B cell (primary cell): ENCODE measurements at regions not wholly inside any gene's neighbourhood (a gene's known extent, or its start where the extent isn't known, plus 50 kb on each side); places are given as distances from the start of the nearest gene placed in this dataset.

Experiments
- ATAC-seq: fragments of 200-7000 bp; cut with Tn5 transposase; one replicate; pipeline ENCODE4 v1.10.0; 2021; ENCODE audit warnings: low read depth, mild to moderate bottlenecking, moderate number of reproducible peaks, moderate library complexity
- CTCF ChIA-PET: fragments of 350-600 bp; sonication (Branson Sonifier 250); formaldehyde crosslinking; loops from one replicate; lab custom pipeline; 2021; ENCODE audit warnings: antibody characterized with exemption, inconsistent platforms; lab: Charles Lee
- POLR2A ChIA-PET: fragments of 350-600 bp; sonication (Branson Sonifier 250); formaldehyde crosslinking; loops from one replicate; lab custom pipeline; 2021; ENCODE audit warnings: antibody characterized with exemption; lab: Charles Lee
- DNase-seq: peaks from one replicate; pipeline ENCODE4 v3.0.0; 2013
- H2AFZ ChIP-seq: 2 replicates; pipeline ENCODE4 v1.6.1; 2012; ENCODE audit warnings: mild to moderate bottlenecking, low read depth, low read length; ENCODE audit not compliant: insufficient read depth, poor library complexity, severe bottlenecking
- H3K27ac ChIP-seq, 2 donors: 1 replicate in 1 of 2; 2 replicates in 1 of 2; pipeline ENCODE4 v1.5.1; 2012 to 2013; ENCODE audit warnings: low read length in 2 of 2, mild to moderate bottlenecking in 2 of 2, moderate library complexity in 1 of 2
- H3K27me3 ChIP-seq, 4 experiments: fragments of 200-600 bp in 1 of 4; sonication (generic) in 1 of 4; replicated peaks in 1 of 4; 1 replicate in 2 of 4; 2 replicates in 2 of 4; pipeline versions ENCODE4 v1.6.1 to v1.7.0; 2013 to 2016; ENCODE audit warnings: low read length in 3 of 4, mild to moderate bottlenecking in 2 of 4, mixed read lengths in 1 of 4, moderate library complexity in 1 of 4; ENCODE audit not compliant: insufficient read depth in 4 of 4, control insufficient read depth in 3 of 4; ENCODE audit errors: control extremely low read depth in 1 of 4
- H3K36me3 ChIP-seq, 2 experiments: replicated peaks in 1 of 2; 1 replicate in 1 of 2; 2 replicates in 1 of 2; pipeline versions ENCODE4 v1.6.1 to v1.7.1; 2013; ENCODE audit warnings: low read length in 1 of 2; ENCODE audit not compliant: insufficient read depth in 2 of 2, control insufficient read depth in 1 of 2; ENCODE audit errors: control extremely low read depth in 1 of 2, extremely low read depth in 1 of 2
- H3K4me1 ChIP-seq, 2 donors: fragments of 200-600 bp in 1 of 2; sonication (generic) in 1 of 2; 1 replicate in 1 of 2; 2 replicates in 1 of 2; pipeline versions ENCODE4 v1.5.1 to v1.6.1; 2013 to 2017; ENCODE audit warnings: low read length in 2 of 2; ENCODE audit not compliant: control insufficient read depth in 2 of 2, insufficient read depth in 2 of 2
- H3K4me2 ChIP-seq: replicated peaks from 2 replicates; pipeline ENCODE3; 2012; ENCODE audit warnings: mild to moderate bottlenecking, low read depth, low read length; ENCODE audit not compliant: poor library complexity, severe bottlenecking
- H3K4me3 ChIP-seq, 5 experiments: fragments of 200-600 bp in 1 of 5; sonication (generic) in 1 of 5; 1 replicate in 3 of 5; 2 replicates in 2 of 5; pipeline versions ENCODE4 v1.5.1 to v1.7.0; 2011 to 2016; ENCODE audit warnings: low read length in 4 of 5, mild to moderate bottlenecking in 4 of 5, low read depth in 2 of 5, control low read depth in 1 of 5, moderate library complexity in 1 of 5; ENCODE audit not compliant: insufficient read depth in 1 of 5; ENCODE audit errors: control extremely low read depth in 1 of 5, extremely low read depth in 1 of 5
- H3K79me2 ChIP-seq: fragments of 200-600 bp; sonication (generic); one replicate; pipeline ENCODE4 v1.6.0; 2016; ENCODE audit warnings: low read length; ENCODE audit not compliant: control insufficient read depth, insufficient read depth
- H3K9ac ChIP-seq: fragments of 200-600 bp; sonication (generic); 2 replicates; pipeline ENCODE4 v1.6.1; 2017; ENCODE audit warnings: mild to moderate bottlenecking, low read length, moderate library complexity
- H3K9me3 ChIP-seq, 3 donors: one replicate each; pipeline versions ENCODE4 v1.6.1 to v1.7.1; 2013; ENCODE audit warnings: low read length in 2 of 3; ENCODE audit not compliant: control insufficient read depth in 2 of 3, insufficient read depth in 1 of 3; ENCODE audit errors: control extremely low read depth in 1 of 3
- H4K20me1 ChIP-seq: 2 replicates; pipeline ENCODE4 v1.6.0; 2012; ENCODE audit warnings: mild to moderate bottlenecking, low read length; ENCODE audit not compliant: insufficient read depth, control insufficient read depth, poor library complexity, severe bottlenecking
- H3K27ac Mint-ChIP-seq: one replicate; pipeline ENCODE4 v1.8.0; 2021; ENCODE audit warnings: mixed read lengths
- H3K27me3 Mint-ChIP-seq: one replicate; pipeline ENCODE4 v1.8.0; 2021; ENCODE audit warnings: mixed read lengths
- H3K4me1 Mint-ChIP-seq: one replicate; pipeline ENCODE4 v1.8.0; 2021; ENCODE audit warnings: mixed read lengths
- H3K4me3 Mint-ChIP-seq: one replicate; pipeline ENCODE4 v1.8.0; 2021; ENCODE audit warnings: mixed read lengths
- H3K9me3 Mint-ChIP-seq: one replicate; pipeline ENCODE4 v1.8.0; 2022; ENCODE audit warnings: mixed read lengths; ENCODE audit not compliant: insufficient read depth
- CTCF ChIP-seq: fragments of 200-600 bp; IDR thresholded peaks from one replicate; pipeline ENCODE4 v1.8.0; 2022; ENCODE audit warnings: antibody characterized with exemption, mild to moderate bottlenecking
- EZH2 ChIP-seq: IDR thresholded peaks from 2 replicates; pipeline ENCODE4 v1.6.1; 2012; ENCODE audit warnings: borderline replicate concordance, low read depth, mild to moderate bottlenecking, moderate library complexity, low read length; ENCODE audit not compliant: insufficient read depth, poor library complexity, severe bottlenecking
- WGBS: methylation state at CpG from one replicate; pipeline ENCODE4 v1.1.5; 2013; ENCODE audit warnings: missing lambda C conversion rate; ENCODE audit not compliant: insufficient coverage; 5-methylcytosine and 5-hydroxymethylcytosine counted together
- intact Hi-C: fragments of 100-400 bp; cut with micrococcal nuclease; formaldehyde crosslinking; loops from one replicate; pipeline ENCODE4 v1.10.0; 2022

GRCh38 chr3:176491084-176491483, 706.2 kb downstream of the TBL1XR1 start:
- H4K20me1 ChIP-seq, result no peaks in the 10 kb centered on the region
- CTCF ChIA-PET, result no interaction called here
- peaks cover 2% of the 10 kb centered on the region for H3K9me3 Mint-ChIP-seq
- no peak overlapping the region for H3K9ac ChIP-seq
- no peak overlapping the region for H3K4me3 ChIP-seq
- H2AFZ ChIP-seq, result no peak overlapping the region
- peaks cover 0 to 3% (median 3%) of the 10 kb centered on the region in 3 donors for H3K9me3 ChIP-seq
- DNase-seq, result no peak
- TF ChIP-seq CTCF (no peak), EZH2 (no peak)
- no peak overlapping the region for H3K27ac Mint-ChIP-seq
- no peaks in the 10 kb centered on the region for H3K4me1 ChIP-seq
- no peak overlapping the region for H3K4me2 ChIP-seq
- H3K4me3 Mint-ChIP-seq, result no peak overlapping the region
- no peaks in the 10 kb centered on the region for H3K27me3 Mint-ChIP-seq
- H3K27ac ChIP-seq, result no peak overlapping the region
- ATAC-seq, result no peak
- POLR2A ChIA-PET, result no interaction called here
- H3K36me3 ChIP-seq, result no peaks in the 10 kb centered on the region
- H3K79me2 ChIP-seq, result no peaks in the 10 kb centered on the region
- intact Hi-C loops, result no loop called here
- WGBS, result no CpG with 5 or more reads among the region's 3 CpGs
- no peaks in the 10 kb centered on the region for H3K4me1 Mint-ChIP-seq
- H3K27me3 ChIP-seq, result no peaks in the 10 kb centered on the region

GRCh38 chr3:176490357-176490756, 706.9 kb downstream of the TBL1XR1 start:
- CTCF ChIA-PET, result no interaction called here
- no peak for ATAC-seq
- Histone ChIP-seq H3K9ac (no peak overlapping the region), H3K4me3 (no peak overlapping the region), H3K36me3 (no peaks in the 10 kb centered on the region), H3K4me1 (no peaks in the 10 kb centered on the region), H3K4me2 (no peak overlapping the region), H3K27me3 (no peaks in the 10 kb centered on the region), H3K27ac (no peak overlapping the region), H4K20me1 (no peaks in the 10 kb centered on the region), H3K79me2 (no peaks in the 10 kb centered on the region), H3K9me3 (peaks cover 0 to 5% (median 3%) of the 10 kb centered on the region in 3 donors), H2AFZ (no peak overlapping the region)
- no peak for DNase-seq
- no peak for TF ChIP-seq EZH2
- TF ChIP-seq CTCF, result no peak
- no peak overlapping the region for H3K4me3 Mint-ChIP-seq
- POLR2A ChIA-PET, result no interaction called here
- intact Hi-C loops, result no loop called here
- no peak overlapping the region for H3K27ac Mint-ChIP-seq
- peaks cover 2% of the 10 kb centered on the region for H3K9me3 Mint-ChIP-seq
- no peaks in the 10 kb centered on the region for H3K4me1 Mint-ChIP-seq
- 83% methylated on average over 1 of the region's 2 CpGs for WGBS
- H3K27me3 Mint-ChIP-seq, result no peaks in the 10 kb centered on the region
